ENCODE measurements at regions not wholly inside any gene's neighbourhood (a gene's known extent, or its start where the extent isn't known, plus 50 kb on each side); places are given as distances from the start of the nearest gene placed in this dataset.

DNA sequence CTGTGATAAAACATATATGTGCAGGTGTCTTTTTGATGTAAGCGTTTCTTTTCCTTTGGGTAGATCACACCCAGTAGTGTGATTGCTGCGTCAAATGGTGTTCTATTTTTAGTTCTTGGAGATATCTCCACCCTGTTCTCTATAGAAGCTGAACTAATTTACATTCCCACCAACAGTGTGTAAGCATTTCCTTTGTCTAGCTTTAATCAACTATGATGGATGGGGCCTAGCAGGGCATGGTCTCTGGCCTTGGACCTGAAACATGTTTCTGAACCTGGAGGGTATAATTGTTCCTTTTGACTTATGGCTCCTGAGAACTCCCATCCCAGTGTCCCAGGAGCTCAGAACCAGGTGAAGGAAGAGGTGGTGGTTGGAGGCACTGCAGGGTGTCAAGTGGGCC lies 93.9 kb downstream of the HAPSTR1 start:
- TF ChIP-seq POLR2A (IDR thresholded peaks at IDR 0.05; ENCODE audit: low read depth, low read length) (no peak), POLR2AphosphoS5 (IDR thresholded peaks at IDR 0.05; ENCODE audit: low read depth, low read length) (no peak), POU2F2 (IDR thresholded peaks at IDR 0.05; ENCODE audit: low read depth, low read length) (no peak)

Measured in GM12891 (cell line).